ENCODE measurements at regions not wholly inside any gene's neighbourhood (a gene's known extent, or its start where the extent isn't known, plus 50 kb on each side); places are given as distances from the start of the nearest gene placed in this dataset.
A peak's percentile ranks its signal among the peaks of the same experiment; 100 is the strongest.

GRCh38 chrX:727738-728621 lies 97.4 kb downstream of the SHOX start:
- in situ Hi-C loops (cut with MboI) (no loop called here), intact Hi-C loops (cut with micrococcal nuclease) (no loop called here)
- no peak overlapping the region for H3K27ac ChIP-seq (ENCODE audit: extremely low read depth, low read depth, low read length)
- WGBS (ENCODE audit: insufficient coverage, low coverage, missing lambda C conversion rate): 7% methylated on average over 19 of the region's 22 CpGs
- BruUV-seq (replicated peaks): no TSS peak
- no peaks in the 10 kb centered on the region for H3K4me1 ChIP-seq (replicated peaks in 1 of 2; ENCODE audit: control insufficient read depth in 2 of 2, insufficient read depth in 2 of 2, low read length in 2 of 2)
- POLR2A ChIA-PET: no interaction called here
- H3K9me3 ChIP-seq (replicated peaks; ENCODE audit: control insufficient read depth, insufficient read depth, low read depth, low read length): no peaks in the 10 kb centered on the region
- no peak overlapping the region for H3K9ac ChIP-seq (ENCODE audit: insufficient read depth in 1 of 2, low read depth in 2 of 2, low read length in 2 of 2)
- H2AFZ ChIP-seq (ENCODE audit: low read depth, low read length): no peak overlapping the region
- peak; percentile 90 for ATAC-seq
- TF ChIP-seq NFIC (IDR thresholded peaks at IDR 0.05): peak; percentile 69
- no peak for TF ChIP-seq ESRRB (CRISPR knock-in tag; IDR thresholded peaks at IDR 0.05; ENCODE audit: borderline replicate concordance)
- no peak for TF ChIP-seq GTF2E2 (tag; IDR thresholded peaks at IDR 0.05)
- peak; percentile 23; the same call in 1 of the 2 replicates for TF ChIP-seq RB1 (IDR thresholded peaks at IDR 0.05; ENCODE audit: low read depth)
- peak; percentile 80 for TF ChIP-seq PKNOX1 (IDR thresholded peaks at IDR 0.05)
- TF ChIP-seq, protein P1, sequence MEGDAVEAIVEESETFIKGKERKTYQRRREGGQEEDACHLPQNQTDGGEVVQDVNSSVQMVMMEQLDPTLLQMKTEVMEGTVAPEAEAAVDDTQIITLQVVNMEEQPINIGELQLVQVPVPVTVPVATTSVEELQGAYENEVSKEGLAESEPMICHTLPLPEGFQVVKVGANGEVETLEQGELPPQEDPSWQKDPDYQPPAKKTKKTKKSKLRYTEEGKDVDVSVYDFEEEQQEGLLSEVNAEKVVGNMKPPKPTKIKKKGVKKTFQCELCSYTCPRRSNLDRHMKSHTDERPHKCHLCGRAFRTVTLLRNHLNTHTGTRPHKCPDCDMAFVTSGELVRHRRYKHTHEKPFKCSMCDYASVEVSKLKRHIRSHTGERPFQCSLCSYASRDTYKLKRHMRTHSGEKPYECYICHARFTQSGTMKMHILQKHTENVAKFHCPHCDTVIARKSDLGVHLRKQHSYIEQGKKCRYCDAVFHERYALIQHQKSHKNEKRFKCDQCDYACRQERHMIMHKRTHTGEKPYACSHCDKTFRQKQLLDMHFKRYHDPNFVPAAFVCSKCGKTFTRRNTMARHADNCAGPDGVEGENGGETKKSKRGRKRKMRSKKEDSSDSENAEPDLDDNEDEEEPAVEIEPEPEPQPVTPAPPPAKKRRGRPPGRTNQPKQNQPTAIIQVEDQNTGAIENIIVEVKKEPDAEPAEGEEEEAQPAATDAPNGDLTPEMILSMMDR (IDR thresholded peaks at IDR 0.05 in 2 of 3, conservative IDR thresholded peaks at IDR 0.05 in 1 of 3; ENCODE audit: insufficient read depth in 2 of 3, low read depth in 1 of 3, low read length in 3 of 3): peak; percentile 39 to 45 (median 42); a peak in 4 of 6 replicates
- TF ChIP-seq ZNF436 (CRISPR knock-in tag; IDR thresholded peaks at IDR 0.05): no peak
- 0 out of 2 replicates have a peak, but pooled peaks have one; percentile 1 for TF ChIP-seq SMC3 (conservative IDR thresholded peaks at IDR 0.05; ENCODE audit: insufficient read depth, low read depth, low read length)
- no peaks in the 10 kb centered on the region for H3K79me2 ChIP-seq (ENCODE audit: control insufficient read depth, insufficient read depth, low read length)
- no peaks in the 10 kb centered on the region for H3K9me1 ChIP-seq (ENCODE audit: control insufficient read depth, insufficient read depth, low read length)
- FAIRE-seq: no peak
- no peaks in the 10 kb centered on the region for H4K20me1 ChIP-seq (replicated peaks; ENCODE audit: control insufficient read depth, insufficient read depth, low read length)
- H3K27me3 ChIP-seq (ENCODE audit: control insufficient read depth in 2 of 2, insufficient read depth in 2 of 2, low read length in 2 of 2): no peaks in the 10 kb centered on the region
- H3K4me3 ChIP-seq: no peak overlapping the region
- H3K4me2 ChIP-seq (ENCODE audit: insufficient read depth, low read length): no peak overlapping the region
- peak; percentile 13 to 25 (median 14) for DNase-seq (ENCODE audit: extremely low read depth in 1 of 4, low spot score in 3 of 4)
- H3K36me3 ChIP-seq (ENCODE audit: control insufficient read depth, insufficient read depth, low read length): no peaks in the 10 kb centered on the region
- CTCF ChIA-PET (ENCODE audit: low intra/inter-chr PET ratio): no interaction called here
